Activated CD8-positive, alpha-beta T cell treated with anti-CD3 and anti-CD28 coated beads for 36 hours (primary cell): ENCODE measurements at regions not wholly inside any gene's neighbourhood (a gene's known extent, or its start where the extent isn't known, plus 50 kb on each side); places are given as distances from the start of the nearest gene placed in this dataset.

ENCODE experiments used
- ATAC-seq: fragments of 200-7000 bp; cut with Tn5 transposase; one replicate; pipeline ENCODE4 v1.10.0; 2021; ENCODE audit warnings: mild to moderate bottlenecking, moderate library complexity
- CTCF ChIA-PET: fragments of 350-600 bp; sonication (Branson Sonifier 250); formaldehyde crosslinking; loops from one replicate; lab custom pipeline; 2021; ENCODE audit warnings: antibody characterized with exemption; lab: Charles Lee
- POLR2A ChIA-PET: fragments of 350-600 bp; sonication (Branson Sonifier 250); formaldehyde crosslinking; loops from one replicate; lab custom pipeline; 2021; ENCODE audit warnings: antibody characterized with exemption; lab: Charles Lee
- DNase-seq: peaks from one replicate; pipeline ENCODE4 v3.0.0-alpha.2; 2020
- H3K27ac Mint-ChIP-seq: one replicate; pipeline ENCODE4 v1.8.0; 2021; ENCODE audit warnings: mild to moderate bottlenecking, mixed read lengths
- H3K27me3 Mint-ChIP-seq: one replicate; pipeline ENCODE4 v1.8.0; 2021; ENCODE audit warnings: mixed read lengths
- H3K36me3 Mint-ChIP-seq: one replicate; pipeline ENCODE4 v1.8.0; 2021; ENCODE audit warnings: low read depth, mixed read lengths
- H3K4me1 Mint-ChIP-seq: one replicate; pipeline ENCODE4 v1.8.0; 2021; ENCODE audit warnings: low read depth, mixed read lengths
- H3K4me3 Mint-ChIP-seq: one replicate; pipeline ENCODE4 v1.8.0; 2021; ENCODE audit warnings: mild to moderate bottlenecking, moderate library complexity, mixed read lengths
- H3K9me3 Mint-ChIP-seq: one replicate; pipeline ENCODE4 v1.8.0; 2021; ENCODE audit warnings: mixed read lengths
- CTCF ChIP-seq: fragments of 200-600 bp; IDR thresholded peaks from one replicate; pipeline ENCODE4 v1.8.0; 2022; ENCODE audit warnings: antibody characterized with exemption, mild to moderate bottlenecking
- intact Hi-C: fragments of 100-400 bp; cut with micrococcal nuclease; formaldehyde crosslinking; loops from one replicate; pipeline ENCODE4 v1.10.0; 2022

- ChIA-PET CTCF (interaction anchor here (0.9 kb wide), 1 partner anchor 9 kb away, joined by 3 read pairs; no protein-coding TSS in a partner anchor), POLR2A (no interaction called here)
- Mint-ChIP-seq H3K4me1 (peaks cover 8% of the 10 kb centered on the region), H3K36me3 (no peaks in the 10 kb centered on the region), H3K9me3 (no peaks in the 10 kb centered on the region), H3K4me3 (no peak overlapping the region), H3K27me3 (no peaks in the 10 kb centered on the region), H3K27ac (no peak overlapping the region)
- DNase-seq = no peak
- TF ChIP-seq CTCF = no peak
- intact Hi-C loops = no loop called here
- no peak for ATAC-seq
These were observed 161.8 kb upstream of the SLC38A2 start for GRCh38 chr12:46534327-46534840.

- no peak for TF ChIP-seq CTCF
- intact Hi-C loops = no loop called here
- Mint-ChIP-seq H3K9me3 (peaks cover under 1% of the 10 kb centered on the region), H3K4me3 (no peak overlapping the region), H3K27me3 (no peaks in the 10 kb centered on the region), H3K27ac (no peak overlapping the region), H3K36me3 (no peaks in the 10 kb centered on the region), H3K4me1 (peaks cover 8% of the 10 kb centered on the region)
- ChIA-PET CTCF (interaction anchor here (0.9 kb wide), 1 partner anchor 8 kb away, joined by 3 read pairs; no protein-coding TSS in a partner anchor), POLR2A (no interaction called here)
- ATAC-seq = no peak
- no peak for DNase-seq
These were observed 161.2 kb upstream of the SLC38A2 start for GRCh38 chr12:46533723-46534122.

GRCh38 chr12:46531804-46532203 is 159.2 kb upstream of the SLC38A2 start:
- ChIA-PET POLR2A (interaction anchor here (0.7 to 1.4 kb wide), 3 partner anchors 8 to 24 kb away, joined by 3 to 4 read pairs (median 3); no protein-coding TSS in a partner anchor), CTCF (interaction anchor here (1.1 to 1.4 kb wide), 2 partner anchors 8 to 15 kb away, joined by 3 to 4 read pairs; no protein-coding TSS in a partner anchor)
- Mint-ChIP-seq H3K36me3 (no peaks in the 10 kb centered on the region), H3K4me1 (peaks cover 8% of the 10 kb centered on the region), H3K27ac (no peak overlapping the region), H3K4me3 (no peak overlapping the region), H3K27me3 (no peaks in the 10 kb centered on the region), H3K9me3 (peaks cover 4% of the 10 kb centered on the region)
- TF ChIP-seq CTCF = no peak
- DNase-seq (no peak), ATAC-seq (no peak)
- intact Hi-C loops = no loop called here

GRCh38 chr12:46531059-46531785 is 158.6 kb upstream of the SLC38A2 start:
- CTCF ChIA-PET = interaction anchor here (1.1 to 1.4 kb wide), 2 partner anchors 8 to 16 kb away, joined by 3 to 4 read pairs; no protein-coding TSS in a partner anchor
- H3K4me3 Mint-ChIP-seq = no peak overlapping the region

More at GRCh38 chr12:46531059-46531785, 158.6 kb upstream of the SLC38A2 start:
- peaks cover 4% of the 10 kb centered on the region for H3K9me3 Mint-ChIP-seq
- ATAC-seq (no peak), DNase-seq (no peak)
- POLR2A ChIA-PET = interaction anchor here (0.7 to 1.4 kb wide), 3 partner anchors 8 to 25 kb away, joined by 3 to 4 read pairs (median 3); no protein-coding TSS in a partner anchor
- H3K27me3 Mint-ChIP-seq = no peaks in the 10 kb centered on the region
- H3K27ac Mint-ChIP-seq = no peak overlapping the region
- TF ChIP-seq CTCF = no peak
- no peaks in the 10 kb centered on the region for H3K36me3 Mint-ChIP-seq
- peaks cover 5% of the 10 kb centered on the region for H3K4me1 Mint-ChIP-seq
- intact Hi-C loops = no loop called here
